SK-N-SH treated with all-trans-retinoic acid at 6 μM for 48 hours (cell line): ENCODE measurements at regions not wholly inside any gene's neighbourhood (a gene's known extent, or its start where the extent isn't known, plus 50 kb on each side); places are given as distances from the start of the nearest gene placed in this dataset.

Experiments used
- CREB5 ChIP-seq: fragments of 250-450 bp; sonication (Bioruptor Pico); IDR thresholded peaks from 2 replicates; pipeline ENCODE4 v1.5.1; 2020; ENCODE audit warnings: low read depth, mild to moderate bottlenecking, moderate library complexity
- CSDC2 ChIP-seq: fragments of 250-450 bp; sonication (Bioruptor Pico); IDR thresholded peaks from 2 replicates; pipeline ENCODE4 v1.5.0; 2020; ENCODE audit warnings: mild to moderate bottlenecking, moderate library complexity
- ESRRG ChIP-seq: fragments of 250-450 bp; sonication (Bioruptor Pico); IDR thresholded peaks from 2 replicates; pipeline ENCODE4 v1.6.1; 2021; ENCODE audit warnings: mild to moderate bottlenecking
- GLIS3 ChIP-seq: fragments of 250-450 bp; sonication (Bioruptor Pico); IDR thresholded peaks from 2 replicates; pipeline ENCODE4 v1.5.0; 2020; ENCODE audit warnings: mild to moderate bottlenecking, moderate library complexity
- ISL1 ChIP-seq: fragments of 250-450 bp; sonication (Bioruptor Pico); IDR thresholded peaks from 2 replicates; pipeline ENCODE4 v2.1.2; 2022; ENCODE audit warnings: mild to moderate bottlenecking, moderate library complexity
- OSR1 ChIP-seq: fragments of 250-450 bp; sonication (Bioruptor Pico); IDR thresholded peaks from 2 replicates; pipeline ENCODE4 v1.8.0; 2022; ENCODE audit warnings: moderate library complexity, mild to moderate bottlenecking, inconsistent platforms
- PPARA ChIP-seq: fragments of 250-450 bp; sonication (Bioruptor Pico); IDR thresholded peaks from 2 replicates; pipeline ENCODE4 v1.5.0; 2020; ENCODE audit warnings: mild to moderate bottlenecking, borderline replicate concordance
- TCF4 ChIP-seq: fragments of 250-450 bp; sonication (Bioruptor Pico); IDR thresholded peaks from 2 replicates; pipeline ENCODE4 v1.8.0; 2021; ENCODE audit warnings: mild to moderate bottlenecking, moderate library complexity, borderline replicate concordance
- TSHZ2 ChIP-seq: fragments of 250-450 bp; sonication (Bioruptor Pico); IDR thresholded peaks from 2 replicates; pipeline ENCODE4 v1.5.0; 2020; ENCODE audit warnings: mild to moderate bottlenecking, moderate library complexity
- ZC3H10 ChIP-seq: fragments of 250-450 bp; sonication (Bioruptor Pico); IDR thresholded peaks from 2 replicates; pipeline ENCODE4 v1.5.1; 2021; ENCODE audit warnings: mild to moderate bottlenecking, moderate library complexity
- ZFP3 ChIP-seq: fragments of 250-450 bp; sonication (Bioruptor Pico); IDR thresholded peaks from 2 replicates; pipeline ENCODE4 v1.5.0; 2020; ENCODE audit warnings: mild to moderate bottlenecking, moderate library complexity

GRCh38 chr13:81771951-81772350, 1431.0 kb upstream of the SPRY2 start:
- no peak for TF ChIP-seq GLIS3
- TF ChIP-seq ZC3H10 (CRISPR knock-in tag) = no peak
- no peak for TF ChIP-seq OSR1 (CRISPR knock-in tag)
- no peak for TF ChIP-seq ESRRG
- no peak for TF ChIP-seq ZFP3 (CRISPR knock-in tag)
- TF ChIP-seq TSHZ2 = no peak
- no peak for TF ChIP-seq ISL1 (CRISPR knock-in tag)
- TF ChIP-seq TCF4 (CRISPR knock-in tag) = no peak
- no peak for TF ChIP-seq CSDC2 (CRISPR knock-in tag)
- no peak for TF ChIP-seq CREB5 (CRISPR knock-in tag)
- no peak for TF ChIP-seq PPARA
